Choroid plexus epithelial cell (primary cell): ENCODE measurements at regions not wholly inside any gene's neighbourhood (a gene's known extent, or its start where the extent isn't known, plus 50 kb on each side); places are given as distances from the start of the nearest gene placed in this dataset.

Experiments
- DNase-seq: peaks from one replicate; pipeline ENCODE4 v3.0.0-alpha.2; 2010; ENCODE audit warnings: low read depth
- H3K4me3 ChIP-seq: 2 replicates; pipeline ENCODE4 v1.5.1; 2011; ENCODE audit warnings: low read depth, mild to moderate bottlenecking, control low read depth, low read length, moderate library complexity
- CTCF ChIP-seq: conservative IDR thresholded peaks from 2 replicates; pipeline ENCODE4 v1.5.1; 2011; ENCODE audit warnings: low read depth, mild to moderate bottlenecking, control low read depth, inconsistent platforms, low read length, moderate library complexity

- no peak for DNase-seq
- H3K4me3 ChIP-seq = no peak overlapping the region
- TF ChIP-seq CTCF = no peak
These were observed 63.6 kb upstream of the C1QTNF7 start for GRCh38 chr4:15364183-15364582.

GRCh38 chr4:15365641-15366040 is 62.2 kb upstream of the C1QTNF7 start:
- TF ChIP-seq CTCF = no peak
- H3K4me3 ChIP-seq = no peak overlapping the region
- DNase-seq = no peak

GRCh38 chr4:15366721-15367120 is 61.1 kb upstream of the C1QTNF7 start:
- no peak for DNase-seq
- no peak for TF ChIP-seq CTCF
- H3K4me3 ChIP-seq = no peak overlapping the region

- H3K4me3 ChIP-seq = no peak overlapping the region
- peak; percentile 61 for DNase-seq
- no peak for TF ChIP-seq CTCF
These were observed 59.0 kb upstream of the C1QTNF7 start for GRCh38 chr4:15368856-15369255.

- H3K4me3 ChIP-seq = no peak overlapping the region
- DNase-seq = no peak
- no peak for TF ChIP-seq CTCF
These were observed 57.5 kb upstream of the C1QTNF7 start for GRCh38 chr4:15370296-15370695.

- no peak for TF ChIP-seq CTCF
- H3K4me3 ChIP-seq = no peak overlapping the region
- no peak for DNase-seq
These were observed 54.5 kb upstream of the C1QTNF7 start for GRCh38 chr4:15373363-15373762.

- peak overlapping the region; percentile 45 for H3K4me3 ChIP-seq
- DNase-seq = peak; percentile 80
- TF ChIP-seq CTCF = no peak
These were observed 53.2 kb upstream of the C1QTNF7 start for GRCh38 chr4:15374656-15375055.
